Transverse colon (tissue), 3 donors: ENCODE measurements at regions not wholly inside any gene's neighbourhood (a gene's known extent, or its start where the extent isn't known, plus 50 kb on each side); places are given as distances from the start of the nearest gene placed in this dataset.

Experiments
- CTCF ChIP-seq, 5 experiments: fragments of 200-600 bp in 3 of 5; fragments of 450-650 bp in 2 of 5; sonication (generic) in 3 of 5; IDR thresholded peaks; 1 replicate in 2 of 5; 2 replicates in 3 of 5; pipeline ENCODE4 v1.5.1; 2016 to 2017; ENCODE audit warnings: antibody characterized with exemption in 5 of 5, inconsistent platforms in 3 of 5, mild to moderate bottlenecking in 2 of 5, moderate library complexity in 1 of 5
- POLR2A ChIP-seq: fragments of 450-650 bp; IDR thresholded peaks from one replicate; pipeline ENCODE4 v1.6.1; 2016; ENCODE audit warnings: antibody characterized with exemption, mild to moderate bottlenecking, moderate library complexity

- TF ChIP-seq CTCF (IDR thresholded peaks at IDR 0.05) (no peak), POLR2A (no peak)
These were observed 590.9 kb downstream of the ARAP2 start for GRCh38 chr4:35653451-35653850.
